A172 (cell line): ENCODE measurements at regions not wholly inside any gene's neighbourhood (a gene's known extent, or its start where the extent isn't known, plus 50 kb on each side); places are given as distances from the start of the nearest gene placed in this dataset.
A peak's percentile ranks its signal among the peaks of the same experiment; 100 is the strongest.

Experiments used
- DNase-seq: peaks from one replicate; pipeline ENCODE4 v3.0.0-alpha.2; 2015; ENCODE audit warnings: low spot score

- no peak for DNase-seq
These were observed 151.3 kb downstream of the ETS2 start for GRCh38 chr21:38956856-38957571.

GRCh38 chr21:38956521-38956855, 150.8 kb downstream of the ETS2 start:
- DNase-seq = no peak

GRCh38 chr21:38956007-38956406, 150.3 kb downstream of the ETS2 start:
- no peak for DNase-seq

- peak; percentile 66 for DNase-seq
These were observed 149.8 kb downstream of the ETS2 start for GRCh38 chr21:38955495-38955894.

- DNase-seq = no peak
These were observed 148.9 kb downstream of the ETS2 start for GRCh38 chr21:38954588-38955004.

GRCh38 chr21:38953516-38953915, 147.8 kb downstream of the ETS2 start:
- no peak for DNase-seq

- no peak for DNase-seq
These were observed 147.2 kb downstream of the ETS2 start for GRCh38 chr21:38952890-38953289.

GRCh38 chr21:38951095-38951730, 145.5 kb downstream of the ETS2 start:
- no peak for DNase-seq

GRCh38 chr21:38950435-38951094, 144.8 kb downstream of the ETS2 start:
- DNase-seq = peak; percentile 37

- no peak for DNase-seq
These were observed 143.3 kb downstream of the ETS2 start for GRCh38 chr21:38949070-38949380.

- DNase-seq = no peak
These were observed 142.8 kb downstream of the ETS2 start for GRCh38 chr21:38948377-38949069.

GRCh38 chr21:38945545-38946245, 140.0 kb downstream of the ETS2 start:
- peak; percentile 62 for DNase-seq

GRCh38 chr21:38944903-38945302, 139.2 kb downstream of the ETS2 start:
- DNase-seq = no peak

- no peak for DNase-seq
These were observed 138.7 kb downstream of the ETS2 start for GRCh38 chr21:38944402-38944801.

- no peak for DNase-seq
These were observed 137.1 kb downstream of the ETS2 start for GRCh38 chr21:38942748-38943211.

- no peak for DNase-seq
These were observed 133.0 kb downstream of the ETS2 start for GRCh38 chr21:38938769-38939168.

GRCh38 chr21:38938343-38938742, 132.6 kb downstream of the ETS2 start:
- peak; percentile 77 for DNase-seq

GRCh38 chr21:38937844-38938243, 132.1 kb downstream of the ETS2 start:
- no peak for DNase-seq

- DNase-seq = no peak
These were observed 131.6 kb downstream of the ETS2 start for GRCh38 chr21:38937286-38937790.

GRCh38 chr21:38936240-38936639, 130.5 kb downstream of the ETS2 start:
- DNase-seq = no peak

GRCh38 chr21:38933731-38934130, 128.0 kb downstream of the ETS2 start:
- DNase-seq = no peak

GRCh38 chr21:38931291-38931690, 125.6 kb downstream of the ETS2 start:
- no peak for DNase-seq
